ENCODE measurements at regions not wholly inside any gene's neighbourhood (a gene's known extent, or its start where the extent isn't known, plus 50 kb on each side); places are given as distances from the start of the nearest gene placed in this dataset.
"Not testable (repeated sequence)": the region's sequence is repeated elsewhere in the genome, so short reads cannot be mapped to it uniquely, and the experiment has no call there.

GRCh38 chr6:23659125-23659524 lies 466.9 kb upstream of the NRSN1 start:
- peak; percentile 20 for DNase-seq (ENCODE audit: low read depth)

GRCh38 chr6:23661549-23661948 lies 464.5 kb upstream of the NRSN1 start:
- no peak for DNase-seq (ENCODE audit: low read depth)

GRCh38 chr6:23663096-23663495 lies 462.9 kb upstream of the NRSN1 start:
- DNase-seq (ENCODE audit: low read depth) = no peak

- DNase-seq (ENCODE audit: low read depth) = no peak
Observed at GRCh38 chr6:23663652-23664051, 462.4 kb upstream of the NRSN1 start.

- not testable (repeated sequence) for DNase-seq (ENCODE audit: low read depth)
Observed at GRCh38 chr6:23665911-23666310, 460.1 kb upstream of the NRSN1 start.

GRCh38 chr6:23672737-23673136 lies 453.3 kb upstream of the NRSN1 start:
- no peak for DNase-seq (ENCODE audit: low read depth)

GRCh38 chr6:23678626-23679025 lies 447.4 kb upstream of the NRSN1 start:
- DNase-seq (ENCODE audit: low read depth) = no peak

GRCh38 chr6:23681743-23682142 lies 444.3 kb upstream of the NRSN1 start:
- DNase-seq (ENCODE audit: low read depth) = no peak

- no peak for DNase-seq (ENCODE audit: low read depth)
Observed at GRCh38 chr6:23688650-23689049, 437.4 kb upstream of the NRSN1 start.

GRCh38 chr6:23690453-23691049 lies 435.5 kb upstream of the NRSN1 start:
- no peak for DNase-seq (ENCODE audit: low read depth)

GRCh38 chr6:23692184-23692583 lies 433.8 kb upstream of the NRSN1 start:
- no peak for DNase-seq (ENCODE audit: low read depth)

GRCh38 chr6:23696992-23697391 lies 429.0 kb upstream of the NRSN1 start:
- DNase-seq (ENCODE audit: low read depth) = peak; percentile 0

GRCh38 chr6:23704479-23705052 lies 421.4 kb upstream of the NRSN1 start:
- no peak for DNase-seq (ENCODE audit: low read depth)

GRCh38 chr6:23705697-23706096 lies 420.3 kb upstream of the NRSN1 start:
- DNase-seq (ENCODE audit: low read depth) = no peak

GRCh38 chr6:23712756-23713155 lies 413.3 kb upstream of the NRSN1 start:
- DNase-seq (ENCODE audit: low read depth) = no peak

- DNase-seq (ENCODE audit: low read depth) = no peak
Observed at GRCh38 chr6:23713211-23713610, 412.8 kb upstream of the NRSN1 start.

- DNase-seq (ENCODE audit: low read depth) = no peak
Observed at GRCh38 chr6:23728707-23729106, 397.3 kb upstream of the NRSN1 start.

GRCh38 chr6:23731609-23732008 lies 394.4 kb upstream of the NRSN1 start:
- DNase-seq (ENCODE audit: low read depth) = no peak

GRCh38 chr6:23732521-23732920 lies 393.5 kb upstream of the NRSN1 start:
- DNase-seq (ENCODE audit: low read depth) = no peak

GRCh38 chr6:23735151-23735550 lies 390.9 kb upstream of the NRSN1 start:
- no peak for DNase-seq (ENCODE audit: low read depth)

- no peak for DNase-seq (ENCODE audit: low read depth)
Observed at GRCh38 chr6:23736577-23736976, 389.4 kb upstream of the NRSN1 start.

GRCh38 chr6:23747239-23747638 lies 378.8 kb upstream of the NRSN1 start:
- no peak for DNase-seq (ENCODE audit: low read depth)

GRCh38 chr6:23752414-23752813 lies 373.6 kb upstream of the NRSN1 start:
- DNase-seq (ENCODE audit: low read depth) = no peak

GRCh38 chr6:23754197-23754596 lies 371.8 kb upstream of the NRSN1 start:
- no peak for DNase-seq (ENCODE audit: low read depth)
